ENCODE measurements at regions not wholly inside any gene's neighbourhood (a gene's known extent, or its start where the extent isn't known, plus 50 kb on each side); places are given as distances from the start of the nearest gene placed in this dataset.
"Not testable (repeated sequence)": the region's sequence is repeated elsewhere in the genome, so short reads cannot be mapped to it uniquely, and the experiment has no call there.

GRCh38 chr2:83368916-83369315 lies 1090.2 kb downstream of the SUCLG1 start:
- DNase-seq = peak; percentile 78

- no peak for DNase-seq
These were observed 1090.6 kb downstream of the SUCLG1 start for GRCh38 chr2:83368461-83368860.

GRCh38 chr2:83365476-83365875 lies 1093.6 kb downstream of the SUCLG1 start:
- peak; percentile 29 for DNase-seq

DNA sequence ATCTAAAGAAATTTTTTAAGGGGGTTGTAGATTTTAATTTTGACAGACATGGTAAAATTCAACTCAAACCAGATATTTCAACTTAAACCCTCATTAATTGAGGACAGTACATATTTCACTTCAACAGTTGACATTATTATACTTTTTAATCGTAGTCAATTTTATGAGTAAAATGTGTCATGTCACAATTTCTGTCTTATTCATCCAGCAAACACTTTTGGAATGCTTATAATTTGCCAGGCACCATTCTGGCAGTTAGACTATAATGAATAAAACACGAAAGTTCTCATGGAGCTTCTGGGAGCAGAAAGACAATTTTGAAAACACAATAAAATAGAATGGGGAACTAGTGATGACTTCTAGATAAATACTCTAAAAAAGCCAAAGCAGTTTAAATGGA lies 1094.8 kb downstream of the SUCLG1 start:
- DNase-seq = peak; percentile 90

- DNase-seq = not testable (repeated sequence)
These were observed 1095.9 kb downstream of the SUCLG1 start for GRCh38 chr2:83363138-83363537.

DNA sequence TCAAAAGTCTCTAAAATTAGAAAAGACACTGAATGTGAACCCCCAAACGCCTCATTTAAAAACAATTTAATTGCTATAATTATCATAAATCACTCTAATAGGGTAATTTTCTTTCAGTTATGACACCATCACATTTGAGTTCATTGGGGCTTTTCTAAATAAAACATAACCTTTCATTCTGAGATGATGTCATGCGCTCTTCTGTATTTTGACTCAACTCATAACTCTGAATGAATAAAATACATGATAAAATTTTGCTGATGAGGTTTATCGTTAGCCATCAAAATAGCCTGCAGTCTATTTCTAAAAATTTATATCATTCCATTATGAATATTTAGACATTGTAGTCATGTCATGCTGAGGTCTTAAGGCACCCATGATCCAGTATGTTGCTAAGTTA lies 1099.7 kb downstream of the SUCLG1 start:
- no peak for DNase-seq

GRCh38 chr2:83342860-83343329 lies 1116.2 kb downstream of the SUCLG1 start:
- DNase-seq = no peak

GRCh38 chr2:83340424-83340823 lies 1118.7 kb downstream of the SUCLG1 start:
- no peak for DNase-seq

DNA sequence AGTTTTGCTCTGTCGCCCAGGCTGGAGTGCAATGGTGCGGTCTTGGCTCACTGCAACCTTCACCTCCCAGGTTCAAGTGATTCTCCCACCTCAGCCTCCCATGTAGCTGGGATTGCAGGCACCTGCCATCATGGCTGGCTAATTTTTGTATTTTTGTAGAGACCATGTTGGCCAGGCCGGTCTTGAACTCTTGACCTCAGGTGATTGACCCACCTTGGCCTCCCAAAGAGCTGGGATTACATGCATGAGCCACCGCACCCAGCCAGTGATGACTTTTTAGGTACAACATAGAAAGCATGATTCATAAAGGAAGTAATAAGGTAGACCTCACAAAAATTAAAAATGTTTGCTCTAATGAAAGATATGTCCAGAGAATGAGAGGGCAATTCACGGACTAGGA lies 1119.1 kb downstream of the SUCLG1 start:
- not testable (repeated sequence) for DNase-seq

- no peak for DNase-seq
These were observed 1127.3 kb downstream of the SUCLG1 start for GRCh38 chr2:83331810-83332209.

GRCh38 chr2:83323038-83323437 lies 1136.0 kb downstream of the SUCLG1 start:
- no peak for DNase-seq

GRCh38 chr2:83320053-83320452 lies 1139.0 kb downstream of the SUCLG1 start:
- DNase-seq = no peak

DNA sequence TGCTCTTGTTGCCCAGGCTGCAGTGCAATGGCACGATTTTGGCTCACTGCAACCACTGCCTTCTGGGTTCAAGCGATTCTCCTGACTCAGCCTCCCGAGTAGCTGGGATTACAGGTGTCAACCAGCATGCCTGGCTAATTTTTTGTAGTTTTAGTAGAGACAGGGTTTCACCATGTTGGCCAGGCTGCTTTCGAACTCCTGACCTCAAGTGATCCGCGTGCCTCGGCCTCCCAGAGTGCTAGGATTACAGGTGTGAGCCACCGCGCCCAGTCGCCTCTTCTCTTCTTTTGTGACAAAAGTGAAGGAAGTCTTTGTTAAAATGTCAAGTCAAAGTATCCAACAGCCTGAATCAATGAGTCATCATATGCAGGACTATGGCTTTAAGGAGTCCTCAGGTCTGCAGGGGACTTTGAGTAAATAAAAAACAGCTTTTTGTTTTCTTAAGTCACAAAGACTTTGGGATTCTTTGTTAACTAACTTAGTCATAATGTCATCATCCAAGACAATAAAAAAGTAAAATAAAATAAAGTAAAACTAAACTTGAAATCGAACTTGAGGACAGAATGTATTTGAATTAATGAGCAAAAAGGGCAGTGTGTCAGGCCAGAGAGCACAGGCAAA lies 1153.2 kb downstream of the SUCLG1 start:
- DNase-seq = no peak

- no peak for DNase-seq
These were observed 1168.0 kb downstream of the SUCLG1 start for GRCh38 chr2:83291083-83291482.

DNA sequence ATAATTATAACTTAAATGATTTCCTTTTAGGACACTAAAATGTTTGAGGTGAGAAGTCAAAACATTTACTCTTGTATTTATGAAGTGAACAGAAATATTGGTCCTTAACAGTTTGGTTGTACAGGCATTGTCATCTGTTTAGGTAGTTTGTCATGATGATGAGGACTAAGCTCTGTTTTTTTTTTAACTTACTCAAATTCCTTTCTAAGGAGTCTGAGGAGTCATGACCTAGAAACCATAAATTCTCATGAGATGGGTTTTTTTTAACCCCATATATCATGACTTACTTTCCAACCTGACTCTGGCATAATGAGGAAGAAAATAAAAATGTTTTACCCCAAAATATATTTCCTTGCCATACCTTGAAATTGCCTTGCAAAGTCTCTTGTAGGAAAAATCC lies 1176.2 kb downstream of the SUCLG1 start:
- DNase-seq = peak; percentile 29

DNA sequence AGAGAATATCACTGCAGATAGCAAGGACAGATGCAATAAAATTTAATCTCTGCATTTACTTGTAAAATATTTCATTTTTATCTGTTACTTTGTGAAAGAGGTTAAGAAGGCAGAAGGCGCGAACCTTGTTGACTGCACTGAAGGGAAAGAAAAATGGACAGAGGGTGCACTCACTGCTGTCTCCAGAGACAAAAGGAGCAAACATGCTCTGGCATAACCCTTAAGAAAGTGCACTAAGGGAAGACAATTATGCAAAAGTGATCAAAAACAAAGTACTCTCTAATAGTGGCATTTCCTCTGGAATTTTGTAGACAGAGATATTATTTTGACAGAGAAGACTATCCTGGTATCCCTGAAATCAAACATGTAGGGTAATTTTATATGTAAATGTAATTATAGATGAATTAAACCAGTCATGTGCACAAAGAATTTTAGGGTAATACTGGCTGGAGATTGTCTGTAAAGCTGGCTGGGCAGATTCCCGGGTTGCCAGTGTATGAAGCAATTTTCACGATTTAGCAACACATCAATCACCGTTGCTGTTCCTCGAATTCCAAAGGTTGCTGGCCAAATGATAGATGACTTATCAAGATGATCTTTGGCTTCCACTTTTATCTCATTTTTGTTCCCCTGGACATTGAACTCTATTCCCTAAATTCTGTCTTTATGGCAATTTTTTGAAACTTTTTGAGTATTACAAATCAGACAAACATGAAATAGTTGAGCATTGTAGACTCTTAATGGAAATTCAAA lies 1176.9 kb downstream of the SUCLG1 start:
- no peak for DNase-seq

- DNase-seq = no peak
These were observed 1178.7 kb downstream of the SUCLG1 start for GRCh38 chr2:83280391-83280790.

GRCh38 chr2:83273322-83273721 lies 1185.8 kb downstream of the SUCLG1 start:
- no peak for DNase-seq

GRCh38 chr2:83261591-83262136 lies 1197.4 kb downstream of the SUCLG1 start:
- no peak for DNase-seq

GRCh38 chr2:83253848-83254247 lies 1205.2 kb downstream of the SUCLG1 start:
- no peak for DNase-seq

GRCh38 chr2:83251321-83251872 lies 1207.7 kb downstream of the SUCLG1 start:
- DNase-seq = peak; percentile 50

DNA sequence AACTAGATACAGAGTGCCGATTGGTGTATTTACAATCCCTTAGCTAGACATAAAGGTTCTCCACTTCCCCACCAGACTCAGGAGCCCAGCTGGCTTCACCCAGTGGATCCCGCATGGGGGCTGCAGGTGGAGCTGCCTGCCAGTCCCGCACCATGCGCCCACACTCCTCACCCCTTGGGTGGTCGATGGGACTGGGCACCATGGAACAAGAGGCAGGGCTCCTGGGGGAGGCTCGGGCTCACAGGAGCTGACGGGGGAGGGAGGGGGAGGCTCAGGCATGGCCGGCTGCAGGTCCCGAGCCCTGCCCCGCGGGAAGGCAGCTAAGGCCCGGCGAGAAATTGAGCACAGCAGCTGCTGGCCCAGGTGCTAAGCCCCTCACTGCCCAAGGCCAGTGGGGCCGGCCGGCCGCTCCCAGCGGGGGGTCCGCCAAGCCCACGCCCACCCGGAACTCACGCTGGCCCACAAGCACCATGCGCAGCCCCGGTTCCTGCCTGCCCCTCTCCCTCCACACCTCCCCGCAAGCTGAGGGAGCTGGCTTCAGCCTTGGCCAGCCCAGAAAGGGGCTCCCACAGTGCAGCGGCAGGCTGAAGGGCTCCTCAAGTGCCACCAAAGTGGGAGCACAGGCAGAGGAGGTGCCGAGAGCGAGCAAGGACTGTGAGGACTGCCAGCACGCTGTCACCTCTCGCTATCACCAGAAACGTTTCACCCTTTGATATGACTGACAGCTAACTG lies 1213.1 kb downstream of the SUCLG1 start:
- not testable (repeated sequence) for DNase-seq

GRCh38 chr2:83240611-83241010 lies 1218.5 kb downstream of the SUCLG1 start:
- DNase-seq = no peak

Measured in fibroblast of skin of scalp (primary cell).